Kidney epithelial cell (primary cell): ENCODE measurements at regions not wholly inside any gene's neighbourhood (a gene's known extent, or its start where the extent isn't known, plus 50 kb on each side); places are given as distances from the start of the nearest gene placed in this dataset.

Experiments
- DNase-seq: peaks from one replicate; pipeline ENCODE4 v3.0.0-alpha.2; 2010; ENCODE audit warnings: low read depth
- H3K27me3 ChIP-seq: 2 replicates; pipeline ENCODE4 v1.6.0; 2011; ENCODE audit warnings: low read length; ENCODE audit not compliant: control insufficient read depth, insufficient read depth
- H3K36me3 ChIP-seq: 2 replicates; pipeline ENCODE4 v1.5.1; 2011; ENCODE audit warnings: low read length; ENCODE audit not compliant: control insufficient read depth, insufficient read depth
- H3K4me3 ChIP-seq: 2 replicates; pipeline ENCODE4 v1.5.1; 2011; ENCODE audit warnings: low read depth, mild to moderate bottlenecking, control low read depth, low read length
- TF ChIP-seq, protein P1 (sequence below): IDR thresholded peaks from 2 replicates; pipeline ENCODE4 v1.5.1; 2011; ENCODE audit warnings: mild to moderate bottlenecking, moderate library complexity, low read length, control low read depth, inconsistent platforms; ENCODE audit not compliant: insufficient read depth, poor library complexity, severe bottlenecking

DNA sequence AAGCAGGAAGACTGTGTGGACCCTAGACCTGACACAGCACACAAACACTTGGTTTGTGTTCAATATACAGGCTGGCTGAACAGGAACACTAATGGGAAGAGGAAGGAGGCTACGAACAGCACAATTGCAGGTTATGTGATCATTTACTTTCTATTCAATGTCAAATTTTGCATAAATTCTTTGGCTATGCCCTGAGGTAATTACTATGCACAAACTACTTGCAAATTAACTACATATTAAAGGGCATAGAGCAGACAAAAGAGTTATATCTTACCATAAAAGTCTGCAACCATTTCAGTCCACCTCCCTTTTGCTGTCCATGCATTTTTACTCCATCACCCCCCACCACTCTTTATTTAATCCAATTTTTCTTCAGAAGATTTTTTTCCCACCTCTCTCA lies 291.2 kb upstream of the TMTC1 start:
- Histone ChIP-seq H3K27me3 (no peaks in the 10 kb centered on the region), H3K36me3 (no peaks in the 10 kb centered on the region), H3K4me3 (no peak overlapping the region)
- TF ChIP-seq, protein P1, sequence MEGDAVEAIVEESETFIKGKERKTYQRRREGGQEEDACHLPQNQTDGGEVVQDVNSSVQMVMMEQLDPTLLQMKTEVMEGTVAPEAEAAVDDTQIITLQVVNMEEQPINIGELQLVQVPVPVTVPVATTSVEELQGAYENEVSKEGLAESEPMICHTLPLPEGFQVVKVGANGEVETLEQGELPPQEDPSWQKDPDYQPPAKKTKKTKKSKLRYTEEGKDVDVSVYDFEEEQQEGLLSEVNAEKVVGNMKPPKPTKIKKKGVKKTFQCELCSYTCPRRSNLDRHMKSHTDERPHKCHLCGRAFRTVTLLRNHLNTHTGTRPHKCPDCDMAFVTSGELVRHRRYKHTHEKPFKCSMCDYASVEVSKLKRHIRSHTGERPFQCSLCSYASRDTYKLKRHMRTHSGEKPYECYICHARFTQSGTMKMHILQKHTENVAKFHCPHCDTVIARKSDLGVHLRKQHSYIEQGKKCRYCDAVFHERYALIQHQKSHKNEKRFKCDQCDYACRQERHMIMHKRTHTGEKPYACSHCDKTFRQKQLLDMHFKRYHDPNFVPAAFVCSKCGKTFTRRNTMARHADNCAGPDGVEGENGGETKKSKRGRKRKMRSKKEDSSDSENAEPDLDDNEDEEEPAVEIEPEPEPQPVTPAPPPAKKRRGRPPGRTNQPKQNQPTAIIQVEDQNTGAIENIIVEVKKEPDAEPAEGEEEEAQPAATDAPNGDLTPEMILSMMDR: no peak
- DNase-seq: no peak

DNA sequence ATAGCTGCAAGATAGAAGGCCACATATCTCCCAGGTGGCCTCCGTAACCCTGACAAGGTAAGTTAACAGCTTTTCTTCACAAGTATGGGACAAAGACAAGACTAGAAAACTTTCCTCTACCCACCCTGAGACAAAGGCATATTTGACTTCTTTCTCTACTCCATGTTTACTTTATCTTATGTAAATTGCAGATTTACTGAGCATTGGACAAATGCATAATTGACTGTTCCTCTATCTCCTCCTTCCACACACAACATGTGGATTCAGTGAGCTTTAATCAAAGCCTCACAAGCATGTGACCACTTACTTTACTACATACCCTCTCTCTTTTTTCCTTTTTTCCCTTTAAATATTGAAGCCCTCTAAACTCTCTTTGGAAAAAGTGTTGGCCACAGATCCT lies 289.1 kb upstream of the TMTC1 start:
- Histone ChIP-seq H3K36me3 (no peaks in the 10 kb centered on the region), H3K27me3 (no peaks in the 10 kb centered on the region), H3K4me3 (no peak overlapping the region)
- TF ChIP-seq, protein P1: no peak
- no peak for DNase-seq

DNA sequence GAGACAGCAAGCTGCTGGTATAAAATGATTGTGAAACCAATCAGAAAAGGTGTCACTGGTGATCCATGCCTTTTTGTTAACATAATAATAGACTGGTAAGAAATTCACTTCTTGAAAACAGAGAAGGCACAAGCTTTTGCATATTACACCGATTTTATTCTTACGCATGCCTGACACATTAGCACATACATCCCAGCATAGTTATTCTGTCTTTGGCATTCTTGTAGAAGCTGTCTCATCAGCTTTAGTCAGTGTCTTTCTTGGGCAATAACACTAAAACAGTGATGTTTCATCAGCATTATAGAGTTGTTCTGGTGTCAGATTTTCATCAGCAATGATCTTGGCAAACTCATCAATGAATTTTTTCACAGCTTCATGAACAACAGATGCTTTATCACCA lies 283.4 kb upstream of the TMTC1 start:
- Histone ChIP-seq H3K4me3 (no peak overlapping the region), H3K36me3 (no peaks in the 10 kb centered on the region), H3K27me3 (no peaks in the 10 kb centered on the region)
- no peak for DNase-seq
- TF ChIP-seq, protein P1: no peak

DNA sequence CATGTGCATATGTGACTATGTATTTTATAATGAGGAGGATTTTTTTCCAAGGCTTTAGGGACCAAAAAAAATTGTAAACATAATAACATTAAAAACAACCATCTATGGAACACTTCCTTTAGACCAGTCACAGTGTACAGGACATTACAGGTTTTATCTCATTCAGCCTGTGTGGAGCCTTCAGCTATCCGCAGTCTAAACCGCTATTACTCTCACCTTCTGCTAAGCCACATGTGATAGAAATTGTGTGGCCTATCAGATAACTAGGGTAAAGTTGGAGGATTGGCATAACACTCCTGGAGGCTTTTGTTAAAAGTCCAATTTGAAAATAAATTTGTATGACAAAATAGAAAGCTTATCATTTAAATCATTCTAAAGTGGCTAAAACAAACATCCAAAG lies 281.2 kb upstream of the TMTC1 start:
- Histone ChIP-seq H3K27me3 (no peaks in the 10 kb centered on the region), H3K4me3 (no peak overlapping the region), H3K36me3 (no peaks in the 10 kb centered on the region)
- no peak for DNase-seq
- TF ChIP-seq, protein P1: no peak

DNA sequence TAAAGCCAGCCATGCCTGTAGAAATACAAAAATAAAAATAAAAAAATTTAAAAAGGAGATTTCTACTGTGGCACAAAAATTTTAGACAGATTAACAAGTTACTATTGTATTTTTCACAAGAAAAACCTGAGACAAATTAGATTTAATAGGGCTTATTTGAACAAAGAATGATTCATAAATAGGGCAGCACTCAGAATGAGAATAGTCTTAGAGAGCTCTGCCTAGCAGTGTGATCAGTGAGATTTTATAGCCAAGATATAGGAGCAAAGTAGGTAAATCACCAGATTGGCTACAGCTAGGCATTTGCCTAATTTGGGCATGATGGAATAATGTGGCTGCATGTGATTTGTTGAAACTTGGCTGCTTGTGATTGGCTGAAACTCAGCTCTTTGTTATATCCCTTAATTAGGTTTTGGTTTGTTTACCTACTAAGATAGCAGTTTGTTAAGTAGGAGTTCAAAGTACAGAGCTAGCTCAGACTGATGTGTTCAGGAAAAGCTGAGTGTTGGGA lies 279.7 kb upstream of the TMTC1 start:
- no peaks in the 10 kb centered on the region for H3K27me3 ChIP-seq

DNA sequence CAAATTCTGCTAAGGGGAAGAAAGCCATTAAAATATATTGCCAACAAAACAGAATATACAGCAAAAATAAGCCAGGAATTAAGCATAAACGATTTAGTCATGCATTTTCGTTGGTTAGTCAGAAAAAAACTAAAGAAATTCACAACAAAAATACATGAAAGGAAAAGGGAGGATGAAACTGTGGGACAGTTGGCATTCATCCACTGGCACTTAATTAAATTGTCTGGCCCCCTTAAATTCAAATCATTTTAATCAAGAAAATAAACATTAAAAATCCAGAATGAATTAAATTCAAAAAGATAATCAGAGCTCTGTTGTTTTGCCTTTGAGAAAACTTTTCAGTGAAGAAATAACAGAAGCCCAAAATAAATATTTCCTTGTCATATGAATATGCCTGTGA lies 264.6 kb upstream of the TMTC1 start:
- DNase-seq: no peak
- TF ChIP-seq, protein P1: no peak
- Histone ChIP-seq H3K27me3 (no peaks in the 10 kb centered on the region), H3K36me3 (no peaks in the 10 kb centered on the region), H3K4me3 (no peak overlapping the region)

More for the DNA sequence above, 279.7 kb upstream of the TMTC1 start:
- no peak for DNase-seq
- Histone ChIP-seq H3K4me3 (no peak overlapping the region), H3K36me3 (no peaks in the 10 kb centered on the region)
- TF ChIP-seq, protein P1: no peak
